PC-9 (cell line): ENCODE measurements at regions not wholly inside any gene's neighbourhood (a gene's known extent, or its start where the extent isn't known, plus 50 kb on each side); places are given as distances from the start of the nearest gene placed in this dataset.

Experiments used
- EZH2 ChIP-seq: fragments of 200-600 bp; sonication (generic); IDR thresholded peaks from 2 replicates; pipeline ENCODE4 v1.8.0; 2017; ENCODE audit warnings: antibody characterized with exemption, low read depth
- TF ChIP-seq, protein P1 (sequence below): fragments of 200-600 bp; sonication (generic); conservative IDR thresholded peaks from 2 replicates; pipeline ENCODE4 v1.6.1; 2017; ENCODE audit warnings: mixed run types, antibody characterized with exemption, mild to moderate bottlenecking, moderate library complexity

DNA sequence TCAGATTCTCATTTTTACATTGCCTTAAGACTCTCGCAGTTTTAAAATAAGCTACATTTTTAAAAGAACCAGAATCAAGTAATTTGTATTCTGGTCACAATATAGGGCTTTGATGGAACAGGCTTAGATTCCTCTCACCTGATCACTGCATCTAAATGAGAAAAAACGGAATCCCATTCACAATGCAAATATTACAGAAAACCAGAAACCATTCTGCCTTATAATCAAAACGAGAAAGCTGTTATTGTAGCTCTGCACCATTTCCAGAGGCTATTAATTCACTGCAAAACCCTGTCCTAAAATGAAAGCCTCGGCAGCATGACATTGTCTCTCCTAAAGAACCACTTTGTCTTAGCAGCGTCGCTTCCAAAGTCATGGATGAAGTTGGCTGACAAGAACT lies 116.1 kb upstream of the ZNF366 start:
- TF ChIP-seq, protein P1, sequence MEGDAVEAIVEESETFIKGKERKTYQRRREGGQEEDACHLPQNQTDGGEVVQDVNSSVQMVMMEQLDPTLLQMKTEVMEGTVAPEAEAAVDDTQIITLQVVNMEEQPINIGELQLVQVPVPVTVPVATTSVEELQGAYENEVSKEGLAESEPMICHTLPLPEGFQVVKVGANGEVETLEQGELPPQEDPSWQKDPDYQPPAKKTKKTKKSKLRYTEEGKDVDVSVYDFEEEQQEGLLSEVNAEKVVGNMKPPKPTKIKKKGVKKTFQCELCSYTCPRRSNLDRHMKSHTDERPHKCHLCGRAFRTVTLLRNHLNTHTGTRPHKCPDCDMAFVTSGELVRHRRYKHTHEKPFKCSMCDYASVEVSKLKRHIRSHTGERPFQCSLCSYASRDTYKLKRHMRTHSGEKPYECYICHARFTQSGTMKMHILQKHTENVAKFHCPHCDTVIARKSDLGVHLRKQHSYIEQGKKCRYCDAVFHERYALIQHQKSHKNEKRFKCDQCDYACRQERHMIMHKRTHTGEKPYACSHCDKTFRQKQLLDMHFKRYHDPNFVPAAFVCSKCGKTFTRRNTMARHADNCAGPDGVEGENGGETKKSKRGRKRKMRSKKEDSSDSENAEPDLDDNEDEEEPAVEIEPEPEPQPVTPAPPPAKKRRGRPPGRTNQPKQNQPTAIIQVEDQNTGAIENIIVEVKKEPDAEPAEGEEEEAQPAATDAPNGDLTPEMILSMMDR = no peak
- no peak for TF ChIP-seq EZH2
